Thoracic aorta (tissue), 2 donors: ENCODE measurements at regions not wholly inside any gene's neighbourhood (a gene's known extent, or its start where the extent isn't known, plus 50 kb on each side); places are given as distances from the start of the nearest gene placed in this dataset.

Source experiments
- ATAC-seq: fragments of 150-250 bp; one replicate; pipeline ENCODE4 v1.8.0; 2017; ENCODE audit warnings: low read depth; ENCODE audit not compliant: insufficient number of reproducible peaks, low FRiP score
- DNase-seq: peaks from one replicate; pipeline ENCODE4 v3.0.0-alpha.2; 2020; ENCODE audit warnings: low spot score
- H3K27ac ChIP-seq, 2 donors: fragments of 200-600 bp; sonication (generic); 1 replicate in 1 of 2; 2 replicates in 1 of 2; pipeline ENCODE4 v1.5.1; 2016; ENCODE audit warnings: mild to moderate bottlenecking in 2 of 2, moderate library complexity in 2 of 2
- H3K27me3 ChIP-seq: fragments of 200-600 bp; sonication (generic); replicated peaks from 2 replicates; pipeline ENCODE4 v1.6.0; 2016; ENCODE audit warnings: mild to moderate bottlenecking; ENCODE audit not compliant: insufficient read depth
- H3K36me3 ChIP-seq: fragments of 200-600 bp; sonication (generic); one replicate; pipeline ENCODE4 v1.5.1; 2016
- H3K4me1 ChIP-seq, 2 donors: fragments of 200-600 bp; sonication (generic); 1 replicate in 1 of 2; 2 replicates in 1 of 2; pipeline versions ENCODE4 v1.5.1 to v1.6.0; 2016; ENCODE audit warnings: low read depth in 2 of 2, mild to moderate bottlenecking in 1 of 2; ENCODE audit not compliant: control insufficient read depth in 1 of 2
- H3K4me3 ChIP-seq: fragments of 200-600 bp; sonication (generic); 2 replicates; pipeline ENCODE4 v1.5.1; 2016; ENCODE audit warnings: mild to moderate bottlenecking
- H3K9me3 ChIP-seq: fragments of 200-600 bp; sonication (generic); 2 replicates; pipeline ENCODE4 v1.5.1; 2016
- CTCF ChIP-seq: fragments of 200-600 bp; sonication (generic); IDR thresholded peaks from one replicate; pipeline ENCODE4 v1.5.1; 2019; ENCODE audit warnings: antibody characterized with exemption

- no peak for DNase-seq
- no peak for TF ChIP-seq CTCF
- no peak overlapping the region for H3K27ac ChIP-seq
Observed at GRCh38 chr18:71442731-71443141, 1101.4 kb downstream of the CBLN2 start.

GRCh38 chr18:71441156-71441555, 1103.0 kb downstream of the CBLN2 start:
- Histone ChIP-seq H3K27ac (no peak overlapping the region), H3K27me3 (no peaks in the 10 kb centered on the region), H3K36me3 (no peaks in the 10 kb centered on the region), H3K4me1 (no peaks in the 10 kb centered on the region), H3K4me3 (no peak overlapping the region), H3K9me3 (no peaks in the 10 kb centered on the region)
- ATAC-seq = no peak
- no peak for DNase-seq
- TF ChIP-seq CTCF = no peak

More at GRCh38 chr18:71442731-71443141, 1101.4 kb downstream of the CBLN2 start:
- ATAC-seq = no peak
- Histone ChIP-seq H3K36me3 (no peaks in the 10 kb centered on the region), H3K4me3 (no peak overlapping the region), H3K9me3 (no peaks in the 10 kb centered on the region), H3K4me1 (no peaks in the 10 kb centered on the region), H3K27me3 (no peaks in the 10 kb centered on the region)

GRCh38 chr18:71437511-71437910, 1106.6 kb downstream of the CBLN2 start:
- ATAC-seq = no peak
- no peaks in the 10 kb centered on the region for H3K9me3 ChIP-seq
- no peaks in the 10 kb centered on the region for H3K36me3 ChIP-seq
- no peak for TF ChIP-seq CTCF
- no peak for DNase-seq
- H3K4me1 ChIP-seq = no peaks in the 10 kb centered on the region
- H3K27ac ChIP-seq = no peak overlapping the region
- no peaks in the 10 kb centered on the region for H3K27me3 ChIP-seq
- H3K4me3 ChIP-seq = no peak overlapping the region

- Histone ChIP-seq H3K27ac (no peak overlapping the region), H3K9me3 (no peaks in the 10 kb centered on the region), H3K4me1 (no peaks in the 10 kb centered on the region), H3K36me3 (no peaks in the 10 kb centered on the region), H3K4me3 (no peak overlapping the region), H3K27me3 (no peaks in the 10 kb centered on the region)
- ATAC-seq = no peak
- no peak for DNase-seq
- no peak for TF ChIP-seq CTCF
Observed at GRCh38 chr18:71433373-71433772, 1110.8 kb downstream of the CBLN2 start.

GRCh38 chr18:71431689-71432088, 1112.5 kb downstream of the CBLN2 start:
- Histone ChIP-seq H3K27me3 (no peaks in the 10 kb centered on the region), H3K36me3 (no peaks in the 10 kb centered on the region), H3K27ac (no peak overlapping the region), H3K4me3 (no peak overlapping the region), H3K9me3 (no peaks in the 10 kb centered on the region), H3K4me1 (no peaks in the 10 kb centered on the region)
- no peak for TF ChIP-seq CTCF
- ATAC-seq (no peak), DNase-seq (no peak)
